GM12878 (cell line): ENCODE measurements at regions not wholly inside any gene's neighbourhood (a gene's known extent, or its start where the extent isn't known, plus 50 kb on each side); places are given as distances from the start of the nearest gene placed in this dataset.

Experiments used
- ATAC-seq: fragments of 200-7000 bp; cut with Tn5 transposase; 3 replicates; pipeline ENCODE4 v1.9.1; 2020; ENCODE audit warnings: mild to moderate bottlenecking, moderate library complexity
- BruUV-seq: library from RNA; stranded (reverse); fragments of 400-500 nt; replicated peaks from 2 replicates; lab custom pipeline; 2021; lab: Mats Ljungman, UMichigan
- CTCF ChIA-PET: fragments of 300-600 bp; sonication (Branson Sonifier 250); formaldehyde crosslinking; extraction: SDS; loops from one replicate; lab custom pipeline; 2021; ENCODE audit warnings: inconsistent platforms; lab: Yijun Ruan, JAX
- POLR2A ChIA-PET: fragments of 350-600 bp; formaldehyde crosslinking; extraction: SDS; loops from one replicate; lab custom pipeline; 2021; ENCODE audit warnings: inconsistent platforms; lab: Charles Lee
- RAD21 ChIA-PET: fragments of 300-600 bp; sonication (Branson Sonifier 250); formaldehyde crosslinking; loops from one replicate; lab custom pipeline; 2023; ENCODE audit warnings: antibody characterized with exemption; ENCODE audit not compliant: unreplicated experiment; lab: Charles Lee
- SMC1A ChIA-PET: fragments of 300-600 bp; sonication (Branson Sonifier 250); formaldehyde crosslinking; loops from one replicate; lab custom pipeline; 2023; ENCODE audit not compliant: unreplicated experiment, uncharacterized antibody; lab: Charles Lee
- DNase-seq: peaks from one replicate; pipeline ENCODE4 v3.0.0-alpha.2; 2011; ENCODE audit warnings: low read depth, low spot score
- FAIRE-seq: peaks from 3 replicates; lab custom pipeline; 2011; peaks lifted over from hg19 to GRCh38; lab: Jason Lieb, UNC
- H2AFZ ChIP-seq: 2 replicates; pipeline ENCODE4 v1.6.0; 2011; ENCODE audit warnings: low read depth, low read length, control low read depth; ENCODE audit not compliant: control insufficient read depth
- H3K27ac ChIP-seq: 2 replicates; pipeline ENCODE4 v1.5.1; 2011; ENCODE audit warnings: control low read depth; ENCODE audit not compliant: control insufficient read depth, insufficient read depth
- H3K27me3 ChIP-seq, 2 experiments: replicated peaks in 1 of 2; 2 replicates each; pipeline versions ENCODE4 v1.6.0 to v1.6.1; 2011; ENCODE audit warnings: low read length in 1 of 2; ENCODE audit not compliant: control insufficient read depth in 2 of 2, insufficient read depth in 2 of 2
- H3K36me3 ChIP-seq, 2 experiments: 2 replicates each; pipeline ENCODE4 v1.5.1; 2011; ENCODE audit warnings: low read length in 1 of 2; ENCODE audit not compliant: control insufficient read depth in 2 of 2, insufficient read depth in 2 of 2
- H3K4me1 ChIP-seq: 2 replicates; pipeline ENCODE4 v1.6.1; 2011; ENCODE audit warnings: mild to moderate bottlenecking, low read length, moderate library complexity, mixed read lengths; ENCODE audit not compliant: control insufficient read depth, insufficient read depth
- H3K4me2 ChIP-seq: 2 replicates; pipeline ENCODE4 v1.6.0; 2011; ENCODE audit warnings: control low read depth; ENCODE audit not compliant: control insufficient read depth, insufficient read depth
- H3K4me3 ChIP-seq: fragments of 200-600 bp; sonication (generic); 2 replicates; pipeline ENCODE4 v1.5.1; 2016
- H3K79me2 ChIP-seq: 2 replicates; pipeline ENCODE4 v1.6.0; 2011; ENCODE audit warnings: low read length; ENCODE audit not compliant: control insufficient read depth, insufficient read depth
- H3K9ac ChIP-seq: 2 replicates; pipeline ENCODE4 v1.8.0; 2011; ENCODE audit warnings: low read length, control low read depth, mixed read lengths; ENCODE audit not compliant: control insufficient read depth, insufficient read depth
- H3K9me3 ChIP-seq: replicated peaks from 3 replicates; pipeline ENCODE4 v1.5.1; 2011; ENCODE audit warnings: mild to moderate bottlenecking, low read length; ENCODE audit not compliant: control insufficient read depth, insufficient read depth
- H4K20me1 ChIP-seq: 2 replicates; pipeline ENCODE4 v1.6.0; 2011; ENCODE audit not compliant: control insufficient read depth, insufficient read depth
- BACH1 ChIP-seq: fragments of 450-650 bp; IDR thresholded peaks from 2 replicates; pipeline ENCODE4 v1.6.1; 2017; ENCODE audit warnings: mild to moderate bottlenecking, borderline replicate concordance
- BRCA1 ChIP-seq: IDR thresholded peaks from 2 replicates; pipeline ENCODE4 v1.6.1; 2011; ENCODE audit warnings: low read depth, low read length, improper control_type of control experiment
- CHD4 ChIP-seq: fragments of 200-600 bp; sonication (generic); IDR thresholded peaks from 2 replicates; pipeline ENCODE4 v1.6.1; 2016; ENCODE audit warnings: mild to moderate bottlenecking
- CUX1 ChIP-seq: IDR thresholded peaks from 2 replicates; pipeline ENCODE4 v1.6.1; 2012; ENCODE audit warnings: improper control_type of control experiment, low read depth, low read length; ENCODE audit not compliant: insufficient replicate concordance
- GATAD2B ChIP-seq: fragments of 450-650 bp; conservative IDR thresholded peaks from 2 replicates; pipeline ENCODE4 v1.6.1; 2017; ENCODE audit warnings: low read depth, mild to moderate bottlenecking, moderate library complexity
- IKZF1 ChIP-seq: fragments of 450-650 bp; conservative IDR thresholded peaks from 2 replicates; pipeline ENCODE4 v1.6.1; 2017; ENCODE audit warnings: antibody characterized with exemption, mild to moderate bottlenecking
- POLR2A ChIP-seq: IDR thresholded peaks from 2 replicates; pipeline ENCODE4 v1.6.1; 2011; ENCODE audit warnings: low read depth, mild to moderate bottlenecking, low read length
- POLR2AphosphoS2 ChIP-seq: IDR thresholded peaks from 2 replicates; pipeline ENCODE4 v1.6.1; 2011; ENCODE audit warnings: low read depth, mild to moderate bottlenecking, low read length, improper control_type of control experiment, moderate library complexity
- SP1 ChIP-seq: IDR thresholded peaks from one replicate; pipeline ENCODE4 v1.6.1; 2011; ENCODE audit warnings: low read depth, low read length
- SREBF2 ChIP-seq: IDR thresholded peaks from 2 replicates; pipeline ENCODE4 v1.6.1; 2012; ENCODE audit warnings: mild to moderate bottlenecking, low read length
- ZNF217 ChIP-seq: fragments of 450-650 bp; IDR thresholded peaks from 2 replicates; pipeline ENCODE4 v1.6.1; 2017; ENCODE audit warnings: antibody characterized with exemption, mild to moderate bottlenecking
- ZNF384 ChIP-seq: IDR thresholded peaks from 2 replicates; pipeline ENCODE4 v1.6.1; 2012; ENCODE audit warnings: low read depth, mild to moderate bottlenecking, low read length, improper control_type of control experiment, borderline replicate concordance
- ZNF592 ChIP-seq: fragments of 450-650 bp; IDR thresholded peaks from 2 replicates; pipeline ENCODE4 v1.6.1; 2017; ENCODE audit warnings: mild to moderate bottlenecking, moderate library complexity
- ZNF622 ChIP-seq: fragments of 450-650 bp; IDR thresholded peaks from 2 replicates; pipeline ENCODE4 v1.6.1; 2017; ENCODE audit warnings: mild to moderate bottlenecking, inconsistent platforms
- WGBS: methylation state at CpG from one replicate; pipeline ENCODE4 v1.1.6; 2016; ENCODE audit warnings: low lambda C conversion rate; ENCODE audit not compliant: insufficient replicate concordance, insufficient coverage; ENCODE audit errors: missing lambda C conversion rate; 5-methylcytosine and 5-hydroxymethylcytosine counted together
- in situ Hi-C: fragments of 300-500 bp; cut with MboI; formaldehyde crosslinking; loops from 9 replicates; pipeline ENCODE4 v1.14.3; 2018; ENCODE audit warnings: mixed read lengths
- intact Hi-C: fragments of 100-400 bp; cut with micrococcal nuclease; formaldehyde crosslinking; loops from one replicate; pipeline ENCODE4 v1.14.2; 2022; ENCODE audit not compliant: unreplicated experiment
- TF ChIP-seq, protein P1 (sequence below): fragments of 450-650 bp; IDR thresholded peaks from 2 replicates; pipeline ENCODE4 v1.6.1; 2014; ENCODE audit warnings: mild to moderate bottlenecking

GRCh38 chr6:125354649-125355048, 52.9 kb upstream of the HDDC2 start:
- in situ Hi-C loops (no loop called here), intact Hi-C loops (no loop called here)
- no peaks in the 10 kb centered on the region for H3K9me3 ChIP-seq
- no TSS peak for BruUV-seq
- H3K4me1 ChIP-seq, result no peaks in the 10 kb centered on the region
- DNase-seq (no peak), FAIRE-seq (no peak), ATAC-seq (no peak)
- H3K36me3 ChIP-seq, result no peaks in the 10 kb centered on the region
- RAD21 ChIA-PET, result no interaction called here
- no peak overlapping the region for H3K9ac ChIP-seq
- H3K4me2 ChIP-seq, result no peak overlapping the region
- CTCF ChIA-PET, result no interaction called here
- POLR2A ChIA-PET, result no interaction called here
- 20% methylated on average over 3 of the region's 3 CpGs for WGBS
- H3K27ac ChIP-seq, result no peak overlapping the region
- no peaks in the 10 kb centered on the region for H4K20me1 ChIP-seq
- H3K27me3 ChIP-seq, result peaks cover 0 to 5% of the 10 kb centered on the region in 2 experiments; a peak in 2 of 4 replicates
- H3K79me2 ChIP-seq, result no peaks in the 10 kb centered on the region
- no peak overlapping the region for H3K4me3 ChIP-seq
- no peak overlapping the region for H2AFZ ChIP-seq
- SMC1A ChIA-PET, result interaction anchor here (0.6 kb wide), 1 partner anchor 432 kb away, joined by 3 read pairs; no protein-coding TSS in a partner anchor
- no peak for TF ChIP-seq POLR2A
- TF ChIP-seq BACH1, result no peak
- no peak for TF ChIP-seq IKZF1
- no peak for TF ChIP-seq SP1
- no peak for TF ChIP-seq ZNF592
- TF ChIP-seq, protein P1, sequence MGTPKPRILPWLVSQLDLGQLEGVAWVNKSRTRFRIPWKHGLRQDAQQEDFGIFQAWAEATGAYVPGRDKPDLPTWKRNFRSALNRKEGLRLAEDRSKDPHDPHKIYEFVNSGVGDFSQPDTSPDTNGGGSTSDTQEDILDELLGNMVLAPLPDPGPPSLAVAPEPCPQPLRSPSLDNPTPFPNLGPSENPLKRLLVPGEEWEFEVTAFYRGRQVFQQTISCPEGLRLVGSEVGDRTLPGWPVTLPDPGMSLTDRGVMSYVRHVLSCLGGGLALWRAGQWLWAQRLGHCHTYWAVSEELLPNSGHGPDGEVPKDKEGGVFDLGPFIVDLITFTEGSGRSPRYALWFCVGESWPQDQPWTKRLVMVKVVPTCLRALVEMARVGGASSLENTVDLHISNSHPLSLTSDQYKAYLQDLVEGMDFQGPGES, result no peak
- TF ChIP-seq GATAD2B, result no peak
- TF ChIP-seq CUX1, result no peak
- TF ChIP-seq BRCA1, result no peak
- no peak for TF ChIP-seq ZNF622
- TF ChIP-seq POLR2AphosphoS2, result no peak
- TF ChIP-seq SREBF2, result no peak
- TF ChIP-seq ZNF384, result no peak
- no peak for TF ChIP-seq ZNF217
- no peak for TF ChIP-seq CHD4
